Calu3 (cell line): ENCODE measurements at regions not wholly inside any gene's neighbourhood (a gene's known extent, or its start where the extent isn't known, plus 50 kb on each side); places are given as distances from the start of the nearest gene placed in this dataset.

Experiments used
- BruUV-seq: library from RNA; stranded (reverse); fragments of 400-500 nt; replicated peaks from 2 replicates; lab custom pipeline; 2021; lab: Mats Ljungman, UMichigan
- CTCF ChIA-PET: fragments of 300-600 bp; sonication (Branson Sonifier 250); formaldehyde crosslinking; loops from one replicate; lab custom pipeline; 2022; ENCODE audit warnings: antibody characterized with exemption; lab: Charles Lee
- DNase-seq: peaks from one replicate; pipeline ENCODE4 v3.0.0; 2022
- H3K27ac Mint-ChIP-seq: one replicate; pipeline ENCODE4 v1.8.0; 2022; ENCODE audit warnings: mixed read lengths; ENCODE audit not compliant: unreplicated experiment
- H3K27me3 Mint-ChIP-seq: one replicate; pipeline ENCODE4 v1.8.0; 2022; ENCODE audit warnings: mixed read lengths; ENCODE audit not compliant: unreplicated experiment
- H3K36me3 Mint-ChIP-seq: one replicate; pipeline ENCODE4 v1.8.0; 2022; ENCODE audit warnings: mild to moderate bottlenecking, moderate library complexity, mixed read lengths; ENCODE audit not compliant: insufficient read depth, unreplicated experiment
- H3K4me1 Mint-ChIP-seq: one replicate; pipeline ENCODE4 v1.8.0; 2022; ENCODE audit warnings: mild to moderate bottlenecking, low read depth, mixed read lengths; ENCODE audit not compliant: unreplicated experiment
- H3K4me3 Mint-ChIP-seq: one replicate; pipeline ENCODE4 v1.8.0; 2022; ENCODE audit warnings: mild to moderate bottlenecking, low read depth, moderate library complexity, mixed read lengths; ENCODE audit not compliant: unreplicated experiment
- H3K9me3 Mint-ChIP-seq: one replicate; pipeline ENCODE4 v1.8.0; 2022; ENCODE audit warnings: low read depth, mixed read lengths; ENCODE audit not compliant: unreplicated experiment
- intact Hi-C: fragments of 100-400 bp; cut with micrococcal nuclease; formaldehyde crosslinking; loops from one replicate; pipeline ENCODE4 v1.10.0; 2022; ENCODE audit not compliant: unreplicated experiment
- TF ChIP-seq, protein P1 (sequence below): fragments of 200-600 bp; IDR thresholded peaks from one replicate; pipeline ENCODE4 v1.8.0; 2022; ENCODE audit warnings: antibody characterized with exemption; ENCODE audit not compliant: unreplicated experiment

DNA sequence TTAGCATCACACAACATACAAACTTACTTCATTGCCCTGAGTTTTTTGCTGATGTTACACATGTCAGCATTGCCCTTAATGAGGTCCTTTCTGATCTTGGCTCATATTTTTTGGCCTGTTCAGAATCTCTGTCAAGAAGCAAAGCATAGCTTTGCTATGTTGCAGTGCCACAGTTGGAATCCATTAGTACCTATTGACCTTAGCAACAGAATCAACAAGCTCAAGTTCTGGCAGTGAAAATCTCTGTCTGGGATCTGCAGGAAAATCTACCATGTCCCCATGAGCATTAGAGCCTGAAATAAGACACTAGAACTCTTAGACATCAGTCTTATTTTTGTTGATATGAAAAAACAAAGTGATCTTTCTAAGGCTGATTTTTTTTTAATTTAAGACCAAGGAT, 105.6 kb upstream of the FHL2 start:
- CTCF ChIA-PET: no interaction called here
- Mint-ChIP-seq H3K27me3 (no peaks in the 10 kb centered on the region), H3K9me3 (peaks cover 5% of the 10 kb centered on the region), H3K36me3 (no peaks in the 10 kb centered on the region), H3K4me1 (no peaks in the 10 kb centered on the region), H3K4me3 (no peak overlapping the region), H3K27ac (no peak overlapping the region)
- BruUV-seq: no TSS peak
- intact Hi-C loops: no loop called here
- TF ChIP-seq, protein P1, sequence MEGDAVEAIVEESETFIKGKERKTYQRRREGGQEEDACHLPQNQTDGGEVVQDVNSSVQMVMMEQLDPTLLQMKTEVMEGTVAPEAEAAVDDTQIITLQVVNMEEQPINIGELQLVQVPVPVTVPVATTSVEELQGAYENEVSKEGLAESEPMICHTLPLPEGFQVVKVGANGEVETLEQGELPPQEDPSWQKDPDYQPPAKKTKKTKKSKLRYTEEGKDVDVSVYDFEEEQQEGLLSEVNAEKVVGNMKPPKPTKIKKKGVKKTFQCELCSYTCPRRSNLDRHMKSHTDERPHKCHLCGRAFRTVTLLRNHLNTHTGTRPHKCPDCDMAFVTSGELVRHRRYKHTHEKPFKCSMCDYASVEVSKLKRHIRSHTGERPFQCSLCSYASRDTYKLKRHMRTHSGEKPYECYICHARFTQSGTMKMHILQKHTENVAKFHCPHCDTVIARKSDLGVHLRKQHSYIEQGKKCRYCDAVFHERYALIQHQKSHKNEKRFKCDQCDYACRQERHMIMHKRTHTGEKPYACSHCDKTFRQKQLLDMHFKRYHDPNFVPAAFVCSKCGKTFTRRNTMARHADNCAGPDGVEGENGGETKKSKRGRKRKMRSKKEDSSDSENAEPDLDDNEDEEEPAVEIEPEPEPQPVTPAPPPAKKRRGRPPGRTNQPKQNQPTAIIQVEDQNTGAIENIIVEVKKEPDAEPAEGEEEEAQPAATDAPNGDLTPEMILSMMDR: no peak
- no peak for DNase-seq

DNA sequence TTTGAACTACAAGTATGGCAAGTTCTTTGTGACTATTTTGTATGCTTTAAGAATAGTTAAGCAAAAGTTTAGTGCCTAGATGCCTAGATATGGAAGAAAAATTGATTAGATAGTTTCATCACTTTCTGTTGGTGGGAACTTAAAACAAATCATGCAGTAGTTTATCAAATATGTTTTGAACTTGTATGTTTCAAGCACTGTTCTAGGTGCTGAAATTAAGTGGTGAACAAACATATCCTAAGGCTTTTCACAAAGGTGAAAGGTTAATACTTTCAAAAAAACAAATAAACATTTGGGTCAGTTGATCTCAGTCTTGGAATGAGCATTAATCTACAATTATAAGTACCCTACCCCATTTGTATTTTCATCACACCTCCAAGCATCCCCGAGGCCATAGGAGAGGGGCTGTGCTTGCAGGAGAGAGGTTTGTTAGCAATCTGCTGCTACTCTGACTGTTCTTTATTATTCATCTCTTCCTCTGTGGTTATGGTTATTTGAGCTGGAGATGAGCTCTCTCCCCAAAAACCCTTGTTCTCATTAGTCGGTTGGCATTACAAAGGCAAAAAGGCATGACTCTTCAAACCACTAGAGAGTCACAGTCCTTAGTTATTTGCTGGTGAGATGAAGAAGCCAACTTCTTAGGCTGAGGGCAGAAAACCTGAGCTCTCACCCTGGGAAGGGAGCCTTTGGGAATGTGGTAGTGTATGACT, 103.9 kb upstream of the FHL2 start:
- H3K27ac Mint-ChIP-seq: no peak overlapping the region
- H3K9me3 Mint-ChIP-seq: peaks cover 8% of the 10 kb centered on the region
- no peak for DNase-seq
- CTCF ChIA-PET: no interaction called here
- intact Hi-C loops: no loop called here
- H3K4me1 Mint-ChIP-seq: no peaks in the 10 kb centered on the region
- no peaks in the 10 kb centered on the region for H3K27me3 Mint-ChIP-seq
- BruUV-seq: no TSS peak
- no peaks in the 10 kb centered on the region for H3K36me3 Mint-ChIP-seq
- TF ChIP-seq, protein P1: no peak
- no peak overlapping the region for H3K4me3 Mint-ChIP-seq

DNA sequence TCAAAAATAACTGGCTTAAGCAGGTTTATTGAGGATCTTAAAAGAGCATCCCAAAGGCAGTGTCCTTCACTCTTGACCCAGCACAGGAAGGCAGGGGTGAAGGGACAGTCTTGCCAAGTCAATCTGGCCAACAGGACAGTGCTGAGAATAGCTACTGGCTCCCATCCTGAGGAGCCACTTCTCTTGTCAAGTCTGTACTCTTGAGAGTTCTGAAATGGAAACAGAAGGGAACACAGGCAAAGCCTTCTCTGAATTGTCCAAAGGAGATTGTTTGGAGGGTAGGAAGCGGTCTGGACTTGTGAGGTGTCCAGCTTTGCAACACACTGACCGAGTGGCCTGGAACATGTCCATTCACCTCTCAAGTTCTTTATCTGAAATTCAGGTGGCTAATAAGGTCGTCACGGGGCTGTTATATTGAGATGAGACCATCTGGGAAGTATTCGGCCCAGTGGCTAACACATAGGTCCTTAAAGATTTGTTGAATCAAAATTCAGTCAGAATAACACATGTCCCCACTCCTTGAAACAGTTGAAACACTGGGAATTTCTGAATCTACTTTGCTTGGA, 99.5 kb upstream of the FHL2 start:
- DNase-seq: no peak
- H3K27ac Mint-ChIP-seq: no peak overlapping the region
- no peaks in the 10 kb centered on the region for H3K36me3 Mint-ChIP-seq
- intact Hi-C loops: no loop called here
- H3K9me3 Mint-ChIP-seq: peaks cover 10% of the 10 kb centered on the region
- H3K4me3 Mint-ChIP-seq: no peak overlapping the region
- H3K4me1 Mint-ChIP-seq: no peaks in the 10 kb centered on the region
- BruUV-seq: no TSS peak
- no peaks in the 10 kb centered on the region for H3K27me3 Mint-ChIP-seq
- TF ChIP-seq, protein P1: no peak
- CTCF ChIA-PET: interaction anchor here (0.6 kb wide), 1 partner anchor 552 kb away, joined by 16 read pairs; no protein-coding TSS in a partner anchor

GRCh38 chr2:105497094-105497493, 98.2 kb upstream of the FHL2 start:
- intact Hi-C loops: no loop called here
- Mint-ChIP-seq H3K4me3 (no peak overlapping the region), H3K27me3 (no peaks in the 10 kb centered on the region), H3K9me3 (peaks cover 10% of the 10 kb centered on the region), H3K4me1 (no peaks in the 10 kb centered on the region), H3K27ac (no peak overlapping the region), H3K36me3 (no peaks in the 10 kb centered on the region)
- no peak for DNase-seq
- TF ChIP-seq, protein P1: no peak
- CTCF ChIA-PET: interaction anchor here (0.6 kb wide), 1 partner anchor 13 kb away, joined by 3 read pairs; no protein-coding TSS in a partner anchor
- BruUV-seq: no TSS peak
